Smooth muscle cell (in vitro differentiated cells): ENCODE measurements at regions not wholly inside any gene's neighbourhood (a gene's known extent, or its start where the extent isn't known, plus 50 kb on each side); places are given as distances from the start of the nearest gene placed in this dataset.

ENCODE experiments used
- DNase-seq: peaks from one replicate; lab custom pipeline; 2025; ENCODE audit not compliant: unreplicated experiment; lab: John Stamatoyannopoulos, UW
- H2AFZ ChIP-seq: fragments of 200-600 bp; sonication (generic); 2 replicates; pipeline ENCODE4 v1.6.0; 2016; ENCODE audit warnings: antibody characterized with exemption, low read depth, mild to moderate bottlenecking
- H3F3A ChIP-seq: fragments of 200-600 bp; sonication (generic); 2 replicates; pipeline ENCODE4 v1.6.0; 2017; ENCODE audit warnings: antibody characterized with exemption, low read depth
- H3K27ac ChIP-seq: fragments of 200-600 bp; sonication (generic); 2 replicates; pipeline ENCODE4 v1.5.1; 2016; ENCODE audit warnings: low read depth, mild to moderate bottlenecking
- H3K27me3 ChIP-seq: fragments of 200-600 bp; sonication (generic); 2 replicates; pipeline ENCODE4 v1.6.1; 2016; ENCODE audit warnings: low read depth, mild to moderate bottlenecking
- H3K36me3 ChIP-seq: fragments of 200-600 bp; sonication (generic); 2 replicates; pipeline ENCODE4 v1.5.1; 2016; ENCODE audit warnings: low read depth
- H3K4me1 ChIP-seq: fragments of 200-600 bp; sonication (generic); 2 replicates; pipeline ENCODE4 v1.5.1; 2016; ENCODE audit warnings: low read depth
- H3K4me2 ChIP-seq: fragments of 200-600 bp; sonication (generic); 2 replicates; pipeline ENCODE4 v1.6.0; 2016; ENCODE audit warnings: mild to moderate bottlenecking
- H3K4me3 ChIP-seq: fragments of 200-600 bp; sonication (generic); 2 replicates; pipeline ENCODE4 v1.5.1; 2016; ENCODE audit warnings: mild to moderate bottlenecking
- H3K79me2 ChIP-seq: fragments of 200-600 bp; sonication (generic); 2 replicates; pipeline ENCODE4 v1.6.0; 2016; ENCODE audit warnings: low read depth, mild to moderate bottlenecking
- H3K9ac ChIP-seq: fragments of 200-600 bp; sonication (generic); 2 replicates; pipeline ENCODE4 v1.6.0; 2016; ENCODE audit warnings: low read depth
- H3K9me3 ChIP-seq: fragments of 200-600 bp; sonication (generic); replicated peaks from 2 replicates; pipeline ENCODE4 v1.5.1; 2016; ENCODE audit warnings: low read depth
- H4K20me1 ChIP-seq: fragments of 200-600 bp; sonication (generic); 2 replicates; pipeline ENCODE4 v1.6.0; 2016; ENCODE audit warnings: low read depth
- CTCF ChIP-seq: fragments of 200-600 bp; sonication (generic); IDR thresholded peaks from 2 replicates; pipeline ENCODE4 v1.5.1; 2017; ENCODE audit warnings: borderline replicate concordance, mild to moderate bottlenecking, antibody characterized with exemption; ENCODE audit not compliant: insufficient read depth, poor library complexity, severe bottlenecking
- WGBS: methylation state at CpG from one replicate; pipeline ENCODE4 v1.1.7; 2016; ENCODE audit warnings: low lambda C conversion rate; 5-methylcytosine and 5-hydroxymethylcytosine counted together

- H3K9me3 ChIP-seq: no peaks in the 10 kb centered on the region
- no peaks in the 10 kb centered on the region for H3F3A ChIP-seq
- no peak overlapping the region for H3K4me3 ChIP-seq
- no peak overlapping the region for H3K4me2 ChIP-seq
- H2AFZ ChIP-seq: no peak overlapping the region
- no peaks in the 10 kb centered on the region for H3K79me2 ChIP-seq
- DNase-seq: no peak
- no peaks in the 10 kb centered on the region for H3K36me3 ChIP-seq
- H3K27ac ChIP-seq: no peak overlapping the region
- no peaks in the 10 kb centered on the region for H4K20me1 ChIP-seq
- WGBS: 77% methylated on average over 3 of the region's 3 CpGs
- no peaks in the 10 kb centered on the region for H3K4me1 ChIP-seq
- H3K9ac ChIP-seq: no peak overlapping the region
- H3K27me3 ChIP-seq: no peaks in the 10 kb centered on the region
- no peak for TF ChIP-seq CTCF
Measured at GRCh38 chr3:46085421-46086082, 58.3 kb upstream of the XCR1 start.

GRCh38 chr3:46083956-46084355 is 56.7 kb upstream of the XCR1 start:
- DNase-seq: no peak
- no peaks in the 10 kb centered on the region for H3K9me3 ChIP-seq
- 91% methylated on average over 1 of the region's 1 CpG for WGBS
- H3K9ac ChIP-seq: no peak overlapping the region
- no peak overlapping the region for H3K4me3 ChIP-seq
- H3K4me2 ChIP-seq: no peak overlapping the region
- H2AFZ ChIP-seq: no peak overlapping the region
- H3K4me1 ChIP-seq: no peaks in the 10 kb centered on the region
- no peaks in the 10 kb centered on the region for H3K36me3 ChIP-seq
- no peaks in the 10 kb centered on the region for H4K20me1 ChIP-seq
- no peaks in the 10 kb centered on the region for H3K79me2 ChIP-seq
- no peak for TF ChIP-seq CTCF
- H3K27ac ChIP-seq: peak overlapping the region; percentile 83
- H3F3A ChIP-seq: no peaks in the 10 kb centered on the region
- no peaks in the 10 kb centered on the region for H3K27me3 ChIP-seq

GRCh38 chr3:46082849-46083248 is 55.6 kb upstream of the XCR1 start:
- Histone ChIP-seq H4K20me1 (no peaks in the 10 kb centered on the region), H3K79me2 (no peaks in the 10 kb centered on the region), H3K9ac (peak overlapping the region; percentile 26), H3K4me1 (no peaks in the 10 kb centered on the region), H3F3A (no peaks in the 10 kb centered on the region), H3K27me3 (no peaks in the 10 kb centered on the region), H2AFZ (no peak overlapping the region), H3K27ac (peak overlapping the region; percentile 83), H3K36me3 (no peaks in the 10 kb centered on the region), H3K4me3 (no peak overlapping the region), H3K9me3 (no peaks in the 10 kb centered on the region), H3K4me2 (no peak overlapping the region)
- 73% methylated on average over 1 of the region's 1 CpG for WGBS
- no peak for TF ChIP-seq CTCF
- no peak for DNase-seq

GRCh38 chr3:46082021-46082420 is 54.7 kb upstream of the XCR1 start:
- Histone ChIP-seq H3K4me1 (no peaks in the 10 kb centered on the region), H3K9me3 (no peaks in the 10 kb centered on the region), H4K20me1 (no peaks in the 10 kb centered on the region), H3K79me2 (no peaks in the 10 kb centered on the region), H3K4me2 (no peak overlapping the region), H3K4me3 (no peak overlapping the region), H3K36me3 (no peaks in the 10 kb centered on the region), H3K9ac (no peak overlapping the region), H2AFZ (no peak overlapping the region), H3F3A (no peaks in the 10 kb centered on the region), H3K27me3 (no peaks in the 10 kb centered on the region), H3K27ac (peak overlapping the region; percentile 68)
- WGBS: 76% methylated on average over 2 of the region's 2 CpGs
- no peak for TF ChIP-seq CTCF
- DNase-seq: no peak
